D721Med (cell line): ENCODE measurements at regions not wholly inside any gene's neighbourhood (a gene's known extent, or its start where the extent isn't known, plus 50 kb on each side); places are given as distances from the start of the nearest gene placed in this dataset.

Experiments used
- DNase-seq: peaks from one replicate; pipeline ENCODE4 v3.0.0; 2011; ENCODE audit warnings: low spot score; ENCODE audit not compliant: insufficient read length
- FAIRE-seq: peaks from 2 replicates; lab custom pipeline; 2011; peaks lifted over from hg19 to GRCh38; lab: Jason Lieb, UNC
- TF ChIP-seq, protein P1 (sequence below): IDR thresholded peaks from 2 replicates; pipeline ENCODE4 v1.5.1; 2012; ENCODE audit warnings: mild to moderate bottlenecking, control low read depth; ENCODE audit not compliant: insufficient read depth; ENCODE audit errors: missing control alignments

- no peak for FAIRE-seq
- no peak for DNase-seq
- TF ChIP-seq, protein P1, sequence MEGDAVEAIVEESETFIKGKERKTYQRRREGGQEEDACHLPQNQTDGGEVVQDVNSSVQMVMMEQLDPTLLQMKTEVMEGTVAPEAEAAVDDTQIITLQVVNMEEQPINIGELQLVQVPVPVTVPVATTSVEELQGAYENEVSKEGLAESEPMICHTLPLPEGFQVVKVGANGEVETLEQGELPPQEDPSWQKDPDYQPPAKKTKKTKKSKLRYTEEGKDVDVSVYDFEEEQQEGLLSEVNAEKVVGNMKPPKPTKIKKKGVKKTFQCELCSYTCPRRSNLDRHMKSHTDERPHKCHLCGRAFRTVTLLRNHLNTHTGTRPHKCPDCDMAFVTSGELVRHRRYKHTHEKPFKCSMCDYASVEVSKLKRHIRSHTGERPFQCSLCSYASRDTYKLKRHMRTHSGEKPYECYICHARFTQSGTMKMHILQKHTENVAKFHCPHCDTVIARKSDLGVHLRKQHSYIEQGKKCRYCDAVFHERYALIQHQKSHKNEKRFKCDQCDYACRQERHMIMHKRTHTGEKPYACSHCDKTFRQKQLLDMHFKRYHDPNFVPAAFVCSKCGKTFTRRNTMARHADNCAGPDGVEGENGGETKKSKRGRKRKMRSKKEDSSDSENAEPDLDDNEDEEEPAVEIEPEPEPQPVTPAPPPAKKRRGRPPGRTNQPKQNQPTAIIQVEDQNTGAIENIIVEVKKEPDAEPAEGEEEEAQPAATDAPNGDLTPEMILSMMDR = no peak
These were observed 431.5 kb downstream of the RNF144A start for GRCh38 chr2:7348761-7349160.

DNA sequence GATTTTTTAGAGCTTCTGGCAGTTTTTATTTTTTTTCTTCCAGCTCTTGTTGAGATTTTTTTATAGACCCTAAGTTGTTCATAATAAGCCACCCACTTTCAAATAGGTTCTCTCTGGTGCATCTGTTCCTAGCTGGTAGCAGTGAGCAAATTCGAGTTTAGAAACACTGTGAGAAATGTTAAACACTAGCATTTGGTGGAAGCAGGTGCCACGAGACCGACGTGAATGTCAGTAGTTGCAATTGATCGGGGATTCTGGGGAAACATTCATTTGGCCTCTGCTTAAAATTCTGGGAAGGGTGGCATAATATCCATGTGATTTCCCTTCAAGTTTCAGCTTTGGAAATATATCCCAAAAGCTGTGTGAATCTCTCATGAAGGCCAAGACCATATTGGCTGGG, 435.0 kb downstream of the RNF144A start:
- TF ChIP-seq, protein P1 = no peak
- DNase-seq = no peak
- FAIRE-seq = no peak

DNA sequence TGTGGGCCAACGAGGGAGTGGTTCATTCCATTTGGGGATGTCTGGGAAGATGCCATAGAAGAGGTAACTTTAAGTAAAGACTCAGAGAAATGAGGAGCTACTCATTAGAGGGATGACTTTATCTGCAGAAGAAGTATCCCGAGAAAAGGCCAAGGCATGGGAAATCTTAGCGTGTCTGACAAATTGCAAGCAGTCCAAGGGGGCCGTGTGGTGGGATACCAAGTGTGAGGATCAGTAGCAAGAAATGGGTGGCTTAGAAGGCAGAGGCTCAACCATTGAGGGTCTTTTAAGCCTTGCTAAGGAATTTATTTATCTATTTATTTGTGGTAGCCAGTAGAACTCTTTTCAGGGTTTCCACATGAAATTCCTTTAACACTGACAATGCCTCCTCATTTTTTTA, 436.4 kb downstream of the RNF144A start:
- TF ChIP-seq, protein P1 = no peak
- DNase-seq = no peak
- FAIRE-seq = no peak

DNA sequence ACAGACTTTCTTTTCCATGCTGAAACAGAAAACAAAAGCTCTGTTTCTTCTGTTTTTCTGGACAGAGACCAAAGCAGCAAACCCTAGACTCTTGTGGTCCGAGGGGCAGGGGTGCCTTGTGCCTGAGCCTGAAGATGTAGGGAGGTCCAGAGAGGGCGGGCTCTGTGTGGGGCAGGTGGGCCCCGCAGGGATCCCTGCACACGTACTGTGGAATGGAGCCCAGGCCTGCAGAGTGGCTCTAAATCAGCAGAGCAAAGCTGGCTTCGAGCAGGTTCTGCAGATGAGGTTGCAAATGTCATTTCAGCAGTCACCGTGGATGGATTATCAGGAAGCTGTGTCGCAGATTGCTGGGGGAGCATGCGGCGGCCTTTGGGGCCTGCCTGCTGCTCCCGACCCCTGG, 438.6 kb downstream of the RNF144A start:
- FAIRE-seq (no peak), DNase-seq (no peak)
- TF ChIP-seq, protein P1 = no peak

GRCh38 chr2:7356909-7357584, 439.8 kb downstream of the RNF144A start:
- FAIRE-seq (no peak), DNase-seq (no peak)
- TF ChIP-seq, protein P1 = no peak

DNA sequence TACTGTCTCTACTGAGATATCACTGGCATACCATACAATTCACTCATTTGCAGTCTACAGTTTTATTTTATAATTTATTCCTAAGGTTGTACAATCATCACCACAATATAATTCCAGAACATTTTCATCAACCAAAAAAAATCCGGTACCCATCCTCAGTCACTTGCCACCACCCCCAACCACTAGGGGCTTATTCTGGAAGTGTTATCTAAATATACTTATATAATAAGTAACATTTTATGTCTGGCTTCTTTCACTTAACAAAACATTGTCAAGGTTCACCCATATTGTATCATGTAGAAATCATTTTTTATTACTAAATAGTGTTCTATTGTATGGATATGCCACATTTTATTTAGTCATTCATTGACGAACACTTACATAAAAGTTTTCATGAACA, 440.8 kb downstream of the RNF144A start:
- TF ChIP-seq, protein P1 = no peak

DNA sequence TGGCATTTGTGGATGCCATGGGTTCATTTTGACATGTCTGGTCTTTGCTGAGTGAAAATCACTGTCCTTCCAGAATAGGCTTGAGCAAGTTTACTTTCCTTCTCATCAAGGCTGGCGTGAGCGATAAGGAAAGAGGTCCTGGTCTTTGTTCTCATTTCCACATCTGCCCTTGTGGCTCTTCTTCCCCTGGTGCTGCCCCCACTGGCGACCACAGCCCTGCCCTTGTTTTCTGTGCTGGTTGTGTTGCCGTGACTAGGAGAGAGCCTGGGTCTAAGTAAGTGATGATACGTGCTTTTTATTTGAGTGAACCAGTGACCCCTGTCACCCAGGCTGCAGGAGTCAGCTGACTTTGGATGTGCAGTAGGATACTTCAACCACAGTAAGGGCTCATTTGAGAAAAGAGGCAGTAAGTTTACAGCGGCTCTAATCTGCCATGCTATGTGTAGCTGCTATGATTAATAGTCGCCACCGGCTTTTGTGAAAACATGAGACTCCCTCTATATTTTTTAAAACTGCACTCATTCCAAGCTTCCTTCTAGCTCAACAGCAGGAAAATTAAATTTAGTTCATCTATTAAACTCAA, 441.7 kb downstream of the RNF144A start:
- TF ChIP-seq, protein P1 = no peak
- DNase-seq (no peak), FAIRE-seq (no peak)

More for the DNA sequence above, 440.8 kb downstream of the RNF144A start:
- DNase-seq (no peak), FAIRE-seq (no peak)
